Activated CD4-positive, alpha-beta T cell treated with anti-CD3 and anti-CD28 coated beads, Interleukin-2, amount 50 U/mL, for 24 hours (primary cell): ENCODE measurements at regions not wholly inside any gene's neighbourhood (a gene's known extent, or its start where the extent isn't known, plus 50 kb on each side); places are given as distances from the start of the nearest gene placed in this dataset.
"Not testable (repeated sequence)": the region's sequence is repeated elsewhere in the genome, so short reads cannot be mapped to it uniquely, and the experiment has no call there.

Source experiments
- DNase-seq, 2 donors: peaks; one replicate each; pipeline ENCODE4 v3.0.0-alpha.2; 2020; ENCODE audit warnings: low read depth in 1 of 2, low spot score in 1 of 2

GRCh38 chr16:16448423-16448822 lies 69.5 kb downstream of the NPIPA7 start:
- DNase-seq: not testable (repeated sequence)

GRCh38 chr16:16449712-16450237 lies 70.8 kb downstream of the NPIPA7 start:
- DNase-seq: not testable (repeated sequence)

GRCh38 chr16:16451721-16452410 lies 72.9 kb downstream of the NPIPA7 start:
- DNase-seq: not testable (repeated sequence)

GRCh38 chr16:16458579-16458978 lies 79.6 kb downstream of the NPIPA7 start:
- not testable (repeated sequence) for DNase-seq

GRCh38 chr16:16463792-16464191 lies 84.9 kb downstream of the NPIPA7 start:
- not testable (repeated sequence) for DNase-seq

GRCh38 chr16:16488919-16489318 lies 110.0 kb downstream of the NPIPA7 start:
- DNase-seq: not testable (repeated sequence)

GRCh38 chr16:16489466-16489865 lies 110.5 kb downstream of the NPIPA7 start:
- DNase-seq: not testable (repeated sequence)

- not testable (repeated sequence) for DNase-seq
These were observed 115.2 kb downstream of the NPIPA7 start for GRCh38 chr16:16494114-16494513.

GRCh38 chr16:16494998-16495397 lies 116.1 kb downstream of the NPIPA7 start:
- not testable (repeated sequence) for DNase-seq

GRCh38 chr16:16499875-16500274 lies 120.9 kb downstream of the NPIPA7 start:
- not testable (repeated sequence) for DNase-seq

GRCh38 chr16:16507041-16507440 lies 128.1 kb downstream of the NPIPA7 start:
- not testable (repeated sequence) for DNase-seq

- DNase-seq: not testable (repeated sequence)
These were observed 129.4 kb downstream of the NPIPA7 start for GRCh38 chr16:16508344-16508743.

- not testable (repeated sequence) for DNase-seq
These were observed 140.5 kb downstream of the NPIPA7 start for GRCh38 chr16:16519395-16519794.

- DNase-seq: not testable (repeated sequence)
These were observed 142.5 kb downstream of the NPIPA7 start for GRCh38 chr16:16521239-16522002.

- not testable (repeated sequence) for DNase-seq
These were observed 148.1 kb downstream of the NPIPA7 start for GRCh38 chr16:16526998-16527397.

- DNase-seq: not testable (repeated sequence)
These were observed 151.8 kb downstream of the NPIPA7 start for GRCh38 chr16:16530744-16531143.

GRCh38 chr16:16535565-16535964 lies 156.6 kb downstream of the NPIPA7 start:
- not testable (repeated sequence) for DNase-seq

- not testable (repeated sequence) for DNase-seq
These were observed 157.2 kb downstream of the NPIPA7 start for GRCh38 chr16:16536151-16536550.

- not testable (repeated sequence) for DNase-seq
These were observed 170.8 kb downstream of the NPIPA7 start for GRCh38 chr16:16549710-16550109.

- DNase-seq: not testable (repeated sequence)
These were observed 171.9 kb downstream of the NPIPA7 start for GRCh38 chr16:16550824-16551223.

- not testable (repeated sequence) for DNase-seq
These were observed 173.9 kb downstream of the NPIPA7 start for GRCh38 chr16:16552819-16553340.
